IgD-negative memory B cell (primary cell): ENCODE measurements at regions not wholly inside any gene's neighbourhood (a gene's known extent, or its start where the extent isn't known, plus 50 kb on each side); places are given as distances from the start of the nearest gene placed in this dataset.
"Not testable (repeated sequence)": the region's sequence is repeated elsewhere in the genome, so short reads cannot be mapped to it uniquely, and the experiment has no call there.

ENCODE experiments used
- H3K27ac Mint-ChIP-seq, 3 donors: one replicate each; pipeline ENCODE4 v1.8.0; 2020 to 2022; ENCODE audit warnings: mild to moderate bottlenecking in 3 of 3, mixed read lengths in 3 of 3, moderate library complexity in 1 of 3
- H3K27me3 Mint-ChIP-seq: one replicate; pipeline ENCODE4 v1.8.0; 2021; ENCODE audit warnings: mixed read lengths
- H3K36me3 Mint-ChIP-seq: one replicate; pipeline ENCODE4 v1.8.0; 2020; ENCODE audit warnings: mild to moderate bottlenecking, mixed read lengths
- H3K4me1 Mint-ChIP-seq, 3 donors: one replicate each; pipeline ENCODE4 v1.8.0; 2020 to 2022; ENCODE audit warnings: mixed read lengths in 3 of 3, mild to moderate bottlenecking in 1 of 3
- H3K4me3 Mint-ChIP-seq, 4 donors: one replicate each; pipeline ENCODE4 v1.8.0; 2020 to 2022; ENCODE audit warnings: mild to moderate bottlenecking in 4 of 4, mixed read lengths in 4 of 4, moderate library complexity in 3 of 4
- H3K9me3 Mint-ChIP-seq, 3 donors: one replicate each; pipeline ENCODE4 v1.8.0; 2020 to 2021; ENCODE audit warnings: mixed read lengths in 3 of 3, mild to moderate bottlenecking in 1 of 3

- Mint-ChIP-seq H3K4me3 (no peak overlapping the region), H3K9me3 (peaks cover 0 to 3% (median 0%) of the 10 kb centered on the region in 3 donors), H3K27me3 (peaks cover 14% of the 10 kb centered on the region), H3K27ac (no peak overlapping the region), H3K36me3 (peaks cover 1% of the 10 kb centered on the region), H3K4me1 (no peaks in the 10 kb centered on the region)
Observed at GRCh38 chr20:57770852-57771720, 61.3 kb upstream of the PMEPA1 start.

- not testable (repeated sequence) for H3K36me3 Mint-ChIP-seq, H3K4me3 Mint-ChIP-seq, H3K4me1 Mint-ChIP-seq, H3K27ac Mint-ChIP-seq, H3K9me3 Mint-ChIP-seq
- peaks cover 12% of the 10 kb centered on the region for H3K27me3 Mint-ChIP-seq
Observed at GRCh38 chr20:57770401-57770800, 60.6 kb upstream of the PMEPA1 start.

GRCh38 chr20:57769756-57770155, 59.9 kb upstream of the PMEPA1 start:
- Mint-ChIP-seq H3K36me3 (no peaks in the 10 kb centered on the region), H3K9me3 (peaks cover 0 to 7% (median 4%) of the 10 kb centered on the region in 3 donors), H3K27ac (no peak overlapping the region), H3K4me3 (no peak overlapping the region), H3K4me1 (no peaks in the 10 kb centered on the region), H3K27me3 (peaks cover 7% of the 10 kb centered on the region)

GRCh38 chr20:57768519-57768918, 58.7 kb upstream of the PMEPA1 start:
- no peaks in the 10 kb centered on the region for H3K4me1 Mint-ChIP-seq
- no peak overlapping the region for H3K4me3 Mint-ChIP-seq
- no peak overlapping the region for H3K27ac Mint-ChIP-seq
- H3K36me3 Mint-ChIP-seq: no peaks in the 10 kb centered on the region
- peaks cover 2% of the 10 kb centered on the region for H3K27me3 Mint-ChIP-seq
- H3K9me3 Mint-ChIP-seq: peaks cover 1 to 12% (median 4%) of the 10 kb centered on the region in 3 donors

- Mint-ChIP-seq H3K4me1 (no peaks in the 10 kb centered on the region), H3K9me3 (peaks cover 1 to 12% (median 2%) of the 10 kb centered on the region in 3 donors), H3K36me3 (no peaks in the 10 kb centered on the region), H3K27me3 (peaks cover 4% of the 10 kb centered on the region), H3K4me3 (no peak overlapping the region), H3K27ac (peak overlapping the region in 1 of 3 donors; percentile 43)
Observed at GRCh38 chr20:57767441-57767840, 57.6 kb upstream of the PMEPA1 start.

- no peak overlapping the region for H3K27ac Mint-ChIP-seq
- peaks cover 0 to 1% (median 0%) of the 10 kb centered on the region in 3 donors for H3K4me1 Mint-ChIP-seq
- no peaks in the 10 kb centered on the region for H3K36me3 Mint-ChIP-seq
- peaks cover 12% of the 10 kb centered on the region for H3K27me3 Mint-ChIP-seq
- H3K4me3 Mint-ChIP-seq: no peak overlapping the region
- H3K9me3 Mint-ChIP-seq: peaks cover 1 to 12% (median 2%) of the 10 kb centered on the region in 3 donors
Observed at GRCh38 chr20:57763235-57763595, 53.4 kb upstream of the PMEPA1 start.

GRCh38 chr20:57762531-57763234, 52.9 kb upstream of the PMEPA1 start:
- peaks cover 0 to 1% (median 0%) of the 10 kb centered on the region in 3 donors for H3K4me1 Mint-ChIP-seq
- H3K27me3 Mint-ChIP-seq: peaks cover 12% of the 10 kb centered on the region
- H3K27ac Mint-ChIP-seq: no peak overlapping the region
- H3K4me3 Mint-ChIP-seq: peak overlapping the region in 1 of 4 donors; percentile 18
- H3K9me3 Mint-ChIP-seq: peaks cover 1 to 12% (median 2%) of the 10 kb centered on the region in 3 donors
- no peaks in the 10 kb centered on the region for H3K36me3 Mint-ChIP-seq

GRCh38 chr20:57761413-57761734, 51.6 kb upstream of the PMEPA1 start:
- Mint-ChIP-seq H3K36me3 (no peaks in the 10 kb centered on the region), H3K27ac (no peak overlapping the region), H3K4me3 (no peak overlapping the region), H3K27me3 (peaks cover 12% of the 10 kb centered on the region), H3K9me3 (peaks cover 2 to 12% (median 4%) of the 10 kb centered on the region in 3 donors), H3K4me1 (peaks cover 0 to 1% (median 0%) of the 10 kb centered on the region in 3 donors)

GRCh38 chr20:57760698-57761412, 51.0 kb upstream of the PMEPA1 start:
- Mint-ChIP-seq H3K4me3 (no peak overlapping the region), H3K27me3 (peaks cover 12% of the 10 kb centered on the region), H3K36me3 (no peaks in the 10 kb centered on the region), H3K27ac (no peak overlapping the region), H3K9me3 (peaks cover 0 to 12% (median 4%) of the 10 kb centered on the region in 3 donors), H3K4me1 (peaks cover 0 to 1% (median 0%) of the 10 kb centered on the region in 3 donors)

GRCh38 chr20:57759724-57760123, 49.9 kb upstream of the PMEPA1 start:
- no peak overlapping the region for H3K27ac Mint-ChIP-seq
- H3K9me3 Mint-ChIP-seq: peaks cover 0 to 5% (median 4%) of the 10 kb centered on the region in 3 donors
- H3K4me3 Mint-ChIP-seq: no peak overlapping the region
- H3K27me3 Mint-ChIP-seq: peaks cover 21% of the 10 kb centered on the region
- peaks cover 0 to 1% (median 0%) of the 10 kb centered on the region in 3 donors for H3K4me1 Mint-ChIP-seq
- no peaks in the 10 kb centered on the region for H3K36me3 Mint-ChIP-seq
